GM19438 (cell line): ENCODE measurements at regions not wholly inside any gene's neighbourhood (a gene's known extent, or its start where the extent isn't known, plus 50 kb on each side); places are given as distances from the start of the nearest gene placed in this dataset.
A peak's percentile ranks its signal among the peaks of the same experiment; 100 is the strongest.
"Not testable (repeated sequence)": the region's sequence is repeated elsewhere in the genome, so short reads cannot be mapped to it uniquely, and the experiment has no call there.

Experiments used
- ATAC-seq: cut with Tn5 transposase; IDR thresholded peaks from one replicate; pipeline ENCODE4 v1.9.1; 2021; ENCODE audit warnings: low read depth; ENCODE audit not compliant: unreplicated experiment

DNA sequence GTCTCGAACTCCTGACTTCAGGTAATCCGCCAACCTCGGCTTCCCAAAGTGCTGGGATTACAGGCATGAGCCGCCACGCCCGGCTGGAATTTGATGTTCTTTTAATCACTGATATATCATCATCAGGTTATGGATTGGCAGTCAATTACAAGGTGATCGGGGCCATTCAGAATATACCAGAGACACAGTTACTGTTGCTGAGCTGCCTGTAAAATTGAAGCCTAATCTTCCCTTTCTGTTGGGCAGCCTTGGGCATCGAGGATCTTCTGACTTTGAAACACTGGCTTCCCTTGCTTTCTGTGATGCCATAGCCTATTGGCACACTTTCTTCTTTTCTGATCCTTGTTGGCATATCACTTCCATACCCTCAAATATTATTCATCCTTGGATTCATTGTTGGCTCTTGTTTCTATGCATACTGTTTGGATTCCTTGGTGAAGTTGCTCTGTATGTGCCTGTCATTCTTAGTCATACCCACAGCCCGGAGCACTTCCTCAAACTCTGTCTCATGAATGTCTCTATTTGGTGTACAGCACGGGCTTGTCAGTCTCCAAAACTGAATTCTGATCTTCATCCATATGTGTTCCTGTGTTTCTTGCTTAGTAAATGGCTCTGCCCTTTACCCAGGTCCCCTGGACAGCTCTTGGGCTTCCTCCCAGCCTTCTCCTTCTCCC, 85.6 kb upstream of the CRYM start:
- ATAC-seq, result not testable (repeated sequence)

DNA sequence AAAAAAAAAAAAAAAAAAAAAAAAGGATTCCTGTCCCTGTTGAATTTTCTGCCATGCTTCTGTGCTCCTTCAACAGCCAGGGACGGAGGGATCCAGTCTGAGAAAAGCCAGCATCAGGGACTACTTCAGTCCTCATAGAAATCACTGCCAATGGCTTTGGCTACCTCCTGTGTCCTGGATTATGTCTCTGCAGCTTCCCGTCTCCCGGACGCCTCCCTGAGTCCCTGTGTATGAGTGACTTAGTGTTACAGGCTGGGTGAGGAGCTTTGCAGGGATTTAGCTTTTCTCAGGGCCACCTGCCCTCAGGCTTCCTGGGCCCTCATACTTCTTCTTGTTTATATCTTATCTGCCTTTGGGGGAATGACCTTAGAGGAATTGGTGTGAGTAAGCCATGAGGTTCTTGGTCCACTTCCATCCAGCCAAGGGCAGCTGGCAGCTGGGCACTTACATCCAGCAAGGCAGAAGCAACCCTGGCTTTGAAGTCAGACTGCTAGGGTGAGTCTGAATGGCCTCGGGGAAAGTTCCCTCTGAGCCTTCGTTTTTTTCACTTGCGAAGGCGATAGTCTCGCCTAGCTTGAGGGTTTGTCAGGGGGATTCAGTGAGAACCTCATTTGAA, 83.6 kb upstream of the CRYM start:
- not testable (repeated sequence) for ATAC-seq

DNA sequence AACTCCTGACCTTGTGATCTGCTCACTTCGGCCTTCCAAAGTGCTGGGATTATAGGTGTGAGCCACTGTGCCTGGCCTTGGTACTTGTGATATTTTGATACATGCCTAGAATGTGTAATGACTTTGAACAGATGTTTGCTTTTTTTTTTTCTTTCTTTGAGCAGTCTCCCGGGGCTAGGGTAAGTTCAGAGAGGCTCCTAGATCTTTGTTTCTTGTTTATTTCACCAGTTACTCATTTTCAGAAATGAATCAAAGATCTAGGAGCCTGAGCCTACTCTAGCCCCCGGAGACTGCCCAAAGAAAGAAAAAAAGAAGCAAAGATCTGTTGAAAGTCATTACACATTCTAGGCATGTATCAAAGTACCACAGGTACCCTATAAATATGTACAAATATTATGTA, 83.0 kb upstream of the CRYM start:
- not testable (repeated sequence) for ATAC-seq

DNA sequence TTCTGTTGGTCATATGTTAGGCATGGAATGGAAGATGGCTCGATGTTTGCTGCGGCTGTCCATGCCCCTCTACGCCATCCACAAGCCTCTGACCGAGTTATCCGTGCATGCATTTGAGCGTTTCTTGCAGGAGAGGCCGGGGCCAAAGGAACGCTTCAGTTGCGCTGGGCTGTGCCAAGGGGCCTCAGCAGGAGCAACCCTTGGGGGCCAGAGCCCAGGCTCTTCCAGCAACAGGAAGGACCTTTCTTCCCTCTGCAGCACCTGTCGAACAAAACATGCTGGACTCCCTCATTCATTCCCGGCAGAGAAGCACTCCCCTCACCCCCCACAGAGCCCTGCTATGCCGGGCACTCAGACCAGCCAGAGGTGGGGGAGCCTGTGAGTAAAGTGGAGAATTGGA, 81.4 kb upstream of the CRYM start:
- peak; percentile 2 for ATAC-seq

DNA sequence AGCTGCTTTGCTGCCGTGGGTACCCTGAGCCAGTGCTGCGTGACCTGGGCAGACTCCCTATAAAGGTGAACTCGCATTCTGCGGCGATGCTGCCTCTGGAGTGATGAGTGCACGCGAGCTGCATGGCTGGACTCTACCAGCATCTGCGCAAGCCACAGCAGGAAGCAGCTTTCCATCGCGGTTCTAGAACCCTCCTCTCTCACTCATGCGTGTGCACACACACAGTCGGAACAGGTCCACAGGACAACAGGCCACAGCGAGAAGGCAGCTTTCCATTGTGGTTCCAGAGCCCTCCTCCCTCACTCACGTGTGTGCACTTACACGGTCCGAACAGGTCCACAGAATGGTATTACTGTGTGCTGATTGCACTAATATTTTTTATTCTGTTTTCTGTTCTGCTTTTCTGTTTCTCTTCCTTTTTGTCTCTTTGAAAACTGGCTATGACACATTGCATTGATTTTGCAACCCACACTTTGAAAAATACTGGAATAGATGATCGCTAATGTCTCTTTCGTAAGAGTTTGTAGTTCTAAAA, 80.2 kb upstream of the CRYM start:
- ATAC-seq, result peak; percentile 46

DNA sequence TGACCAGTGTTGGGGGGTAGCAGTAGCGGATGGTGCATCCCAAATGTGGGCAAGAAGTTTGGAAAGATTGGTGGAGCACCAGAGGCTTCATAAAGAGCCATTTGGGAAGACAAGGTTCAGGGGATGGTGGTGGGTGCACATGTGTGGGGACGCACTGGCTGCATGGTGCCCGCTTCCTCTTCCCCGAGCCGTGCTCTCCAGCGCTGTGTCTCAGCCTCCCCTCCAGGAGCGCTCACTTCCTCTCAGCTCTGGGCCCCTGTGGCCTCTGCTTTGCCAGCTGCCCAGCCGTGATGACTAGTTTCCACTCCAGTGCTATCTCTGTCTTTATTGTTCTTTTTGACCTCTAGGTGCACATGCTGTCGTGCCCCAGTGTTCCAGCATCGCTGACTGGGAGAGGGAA, 78.2 kb upstream of the CRYM start:
- ATAC-seq, result not testable (repeated sequence)

DNA sequence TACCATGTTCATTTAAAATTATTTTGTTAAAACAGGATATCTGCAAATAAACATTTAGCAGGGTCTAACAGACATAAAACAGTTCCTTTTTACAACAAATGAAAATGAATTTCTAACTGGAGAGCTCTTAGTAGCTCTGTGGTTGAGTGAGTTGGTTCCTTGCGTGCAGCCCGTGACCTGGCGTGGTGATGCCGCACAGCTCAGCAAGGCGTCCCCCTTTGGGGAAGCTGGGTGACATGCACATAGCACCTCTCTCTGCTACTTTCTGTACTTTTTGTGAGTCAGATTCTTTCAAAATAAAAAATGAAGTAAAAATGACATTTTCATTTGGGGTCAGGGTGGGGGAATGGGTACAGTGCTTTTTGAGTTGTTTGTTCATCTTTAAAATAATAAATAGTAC, 73.3 kb upstream of the CRYM start:
- ATAC-seq, result not testable (repeated sequence)

DNA sequence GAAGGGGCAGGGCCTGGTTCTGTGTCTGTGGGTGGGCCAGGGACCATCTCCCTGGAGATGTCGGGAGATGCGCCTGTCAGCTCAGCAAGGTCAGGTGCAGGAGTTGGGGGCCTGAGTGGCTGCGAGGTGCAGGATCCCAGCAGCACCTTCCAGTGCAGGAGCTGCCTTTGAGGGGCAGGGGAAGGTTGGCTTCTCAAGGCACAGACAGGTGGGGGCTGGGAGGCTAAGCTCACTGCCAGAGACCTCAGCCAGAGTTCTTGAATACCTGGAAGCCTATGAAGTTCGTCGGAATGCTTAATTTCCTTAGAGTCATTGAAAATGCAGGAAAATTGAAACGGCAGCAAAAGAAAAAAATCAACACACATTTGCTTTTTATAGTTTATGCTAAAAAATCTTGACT, 72.8 kb upstream of the CRYM start:
- not testable (repeated sequence) for ATAC-seq

DNA sequence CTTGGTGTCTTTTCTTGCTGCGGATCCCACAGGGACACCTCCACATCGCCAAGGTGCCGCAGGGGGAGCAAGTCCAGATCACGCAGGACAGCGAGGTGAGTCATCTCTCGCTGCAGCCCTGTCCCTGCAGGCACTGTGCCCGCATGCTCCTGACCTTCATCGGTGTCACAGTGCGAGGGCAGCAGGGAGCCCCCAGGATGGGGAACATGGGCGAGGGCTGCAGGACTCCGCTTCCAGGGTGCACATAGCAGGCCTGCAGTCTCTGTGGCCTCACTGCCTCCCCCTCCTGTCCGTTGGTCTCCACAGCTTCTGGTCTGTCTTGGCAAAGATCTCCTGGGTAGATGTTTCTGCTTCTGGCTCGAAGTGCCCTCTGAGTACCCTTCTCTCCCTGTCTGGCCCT, 71.2 kb upstream of the CRYM start:
- ATAC-seq, result not testable (repeated sequence)

DNA sequence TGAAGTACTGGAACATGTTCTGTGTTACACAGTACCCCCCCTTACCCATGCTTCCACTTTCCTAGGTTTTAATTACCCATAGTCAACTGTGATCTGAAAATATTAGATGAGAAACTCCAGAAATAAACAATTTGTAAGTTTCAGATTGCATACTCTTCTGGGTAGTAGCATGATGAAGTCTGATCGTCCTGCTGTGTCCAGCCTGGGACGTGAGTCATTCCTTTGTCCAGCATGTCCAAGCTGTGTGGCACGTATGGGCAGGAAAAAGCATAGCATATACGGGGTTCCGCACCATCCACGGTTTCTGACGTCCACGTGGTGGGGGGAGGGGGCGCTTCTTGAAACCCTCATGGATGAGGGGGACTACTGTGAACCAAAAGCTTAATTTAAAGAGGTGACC, 70.7 kb upstream of the CRYM start:
- not testable (repeated sequence) for ATAC-seq

DNA sequence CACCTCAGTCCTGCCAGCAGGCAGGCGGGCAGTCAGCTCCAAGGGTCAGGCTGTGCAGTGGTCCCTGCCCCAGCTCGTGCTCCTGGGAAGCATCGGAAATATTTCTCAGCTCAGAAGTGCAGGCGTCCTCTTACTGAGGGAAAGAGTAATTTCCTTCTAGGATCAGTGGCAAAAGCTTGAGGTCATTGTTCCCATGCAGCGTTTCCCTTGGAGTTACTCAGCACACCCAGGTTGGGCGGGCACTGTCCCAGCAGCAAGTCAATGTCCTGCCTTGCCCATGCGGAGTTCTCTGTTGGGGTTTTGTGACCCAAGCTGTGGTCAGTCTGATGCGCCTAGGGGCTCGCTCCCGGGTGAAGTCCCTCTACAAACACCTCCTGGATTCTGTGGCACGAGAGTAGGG, 69.4 kb upstream of the CRYM start:
- ATAC-seq, result not testable (repeated sequence)

DNA sequence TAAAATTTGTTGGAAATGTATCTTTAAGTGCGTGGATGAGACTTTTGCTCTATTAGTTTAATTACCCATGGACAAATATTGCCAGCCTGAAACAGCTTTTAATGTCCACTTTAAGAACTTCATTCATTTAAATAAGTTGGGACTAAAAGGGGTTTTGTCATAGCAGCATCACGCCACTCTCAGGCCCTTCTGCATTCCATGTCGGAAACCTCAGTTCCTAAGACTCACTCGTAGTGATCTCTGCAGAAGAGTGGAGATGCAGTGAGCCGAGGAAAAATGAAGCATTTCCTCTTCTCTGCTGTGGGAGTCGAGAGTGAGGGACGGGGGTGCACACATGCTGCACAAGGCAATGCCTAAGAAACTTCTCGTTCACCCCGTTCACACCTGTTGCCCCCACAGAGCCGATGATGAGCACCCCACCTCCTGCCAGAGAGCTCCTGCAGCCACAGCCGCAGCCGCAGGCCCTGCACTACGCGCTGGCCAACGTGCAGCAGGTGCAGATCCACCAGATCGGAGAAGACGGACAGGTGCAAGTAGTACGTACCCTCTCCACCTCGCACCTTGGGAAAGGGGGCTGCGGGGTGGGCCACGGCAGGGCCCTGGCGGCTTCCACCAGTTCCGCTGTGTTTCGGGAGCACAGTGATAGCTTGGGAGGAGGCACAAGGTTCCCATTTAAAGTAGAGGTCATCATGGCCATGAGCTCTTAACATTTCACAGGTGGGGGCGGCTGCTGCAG, 68.8 kb upstream of the CRYM start:
- not testable (repeated sequence) for ATAC-seq

DNA sequence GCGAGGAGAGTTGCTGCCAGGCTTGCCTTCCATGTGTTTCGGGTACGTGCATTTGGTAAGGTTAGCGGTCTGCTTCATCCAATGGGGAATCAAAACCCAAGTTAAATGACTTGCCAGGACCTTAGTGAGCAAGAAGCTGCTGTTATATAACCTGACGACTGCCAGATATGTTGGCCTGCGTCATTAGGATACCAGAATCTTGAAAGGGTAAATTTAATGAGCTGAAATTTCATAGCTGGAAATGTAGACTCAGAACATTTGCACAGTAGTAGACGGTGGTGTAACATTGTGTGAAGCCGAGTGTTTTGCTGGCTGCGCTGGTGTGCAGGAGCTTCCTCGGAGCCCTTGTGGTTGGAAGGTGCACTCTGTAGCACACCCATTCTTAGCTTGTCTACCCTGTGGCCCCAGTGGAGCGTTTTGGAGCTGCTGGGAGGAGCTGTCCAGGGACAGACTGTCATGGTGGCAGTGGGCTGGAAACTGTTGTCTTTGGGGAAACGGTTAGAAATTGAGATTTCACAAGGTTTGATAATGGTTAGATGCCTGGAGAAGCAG, 66.3 kb upstream of the CRYM start:
- ATAC-seq, result not testable (repeated sequence)

DNA sequence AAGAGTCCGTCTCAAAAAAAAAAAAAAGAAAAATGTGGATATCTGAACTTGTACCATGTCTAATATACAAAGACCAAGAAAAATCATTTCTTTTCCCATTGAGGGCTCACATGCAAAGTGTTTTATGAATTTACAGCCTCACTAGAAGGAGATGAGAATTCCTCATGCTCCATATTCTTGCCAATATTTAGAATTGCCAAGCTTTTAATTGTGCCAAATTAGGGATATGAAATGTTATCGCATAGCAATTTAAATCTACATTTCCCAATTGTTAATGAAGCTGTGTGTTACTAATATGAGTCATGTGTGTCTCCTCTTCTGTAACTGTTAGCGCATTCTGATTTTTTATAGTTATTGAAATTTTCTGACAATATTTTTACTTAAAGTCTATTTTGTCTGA, 63.0 kb upstream of the CRYM start:
- ATAC-seq, result no peak

DNA sequence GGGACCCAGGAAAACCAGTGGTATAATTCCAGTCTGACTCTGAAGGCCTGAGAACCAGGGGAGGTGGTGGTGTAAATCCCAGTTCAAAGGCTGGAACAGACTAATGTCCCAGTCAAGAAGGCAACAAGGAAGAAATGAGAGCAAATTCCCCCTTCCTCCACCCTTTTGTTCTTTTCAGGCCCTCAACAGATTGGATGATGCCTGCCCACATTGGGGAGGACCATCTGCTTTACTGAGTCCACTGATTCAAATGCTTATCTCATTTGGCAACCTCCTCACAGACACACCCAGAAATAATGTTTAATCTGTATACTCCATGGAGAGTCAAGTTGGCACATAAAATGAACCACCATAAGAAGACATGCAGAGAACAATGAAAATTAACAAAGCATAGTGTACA, 61.9 kb upstream of the CRYM start:
- ATAC-seq, result no peak

DNA sequence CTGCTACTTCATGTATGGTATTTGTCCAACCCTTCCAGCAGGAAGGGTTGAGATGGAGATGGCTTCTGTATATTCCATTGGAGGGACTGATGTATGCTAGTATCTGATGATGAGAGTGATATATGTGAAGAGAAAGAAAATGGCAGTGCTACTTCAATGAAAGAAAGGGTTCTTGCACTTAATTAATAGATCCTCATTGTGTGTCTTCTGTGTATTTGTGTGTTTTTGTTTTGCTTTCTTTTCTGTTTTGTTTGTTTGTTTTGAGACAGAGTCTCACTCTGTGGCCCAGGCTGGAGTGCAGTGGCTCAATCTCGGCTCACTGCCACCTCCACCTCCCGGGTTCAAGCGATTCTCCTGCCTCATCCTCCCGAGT, 61.2 kb upstream of the CRYM start:
- no peak for ATAC-seq

DNA sequence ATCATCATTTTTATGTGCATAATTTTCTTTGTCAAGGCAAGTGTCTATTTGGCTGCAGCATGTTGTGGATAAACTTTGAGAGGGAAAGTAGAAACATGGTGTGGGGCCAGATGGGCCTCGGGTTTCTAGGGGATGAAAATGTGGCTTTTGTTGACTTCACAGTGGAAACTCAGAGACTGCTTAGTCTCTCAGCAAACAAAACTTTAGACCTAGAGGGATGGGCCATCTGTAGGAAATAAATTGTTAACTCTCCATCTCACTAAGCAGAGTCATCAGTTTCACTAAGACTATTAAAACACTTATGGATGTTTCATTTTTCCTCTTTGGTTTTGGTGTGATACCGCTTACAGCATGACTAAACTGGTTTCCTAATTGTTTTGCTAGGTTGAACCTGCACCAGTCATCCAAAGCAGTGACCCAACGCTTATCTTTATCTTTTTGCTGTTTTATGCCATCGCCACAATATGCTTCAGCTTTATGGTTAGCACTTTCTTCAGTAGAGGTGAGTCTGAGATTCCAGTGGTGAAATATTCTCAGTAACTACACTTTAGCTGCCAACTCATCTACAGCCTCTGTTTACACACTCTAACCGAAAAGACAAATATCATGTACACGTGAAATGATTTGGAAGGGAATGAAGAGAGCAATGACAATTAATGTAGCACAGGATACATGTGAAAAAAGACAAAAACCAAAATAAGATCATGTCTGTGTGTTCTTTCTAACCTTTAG, 60.6 kb upstream of the CRYM start:
- ATAC-seq, result no peak

DNA sequence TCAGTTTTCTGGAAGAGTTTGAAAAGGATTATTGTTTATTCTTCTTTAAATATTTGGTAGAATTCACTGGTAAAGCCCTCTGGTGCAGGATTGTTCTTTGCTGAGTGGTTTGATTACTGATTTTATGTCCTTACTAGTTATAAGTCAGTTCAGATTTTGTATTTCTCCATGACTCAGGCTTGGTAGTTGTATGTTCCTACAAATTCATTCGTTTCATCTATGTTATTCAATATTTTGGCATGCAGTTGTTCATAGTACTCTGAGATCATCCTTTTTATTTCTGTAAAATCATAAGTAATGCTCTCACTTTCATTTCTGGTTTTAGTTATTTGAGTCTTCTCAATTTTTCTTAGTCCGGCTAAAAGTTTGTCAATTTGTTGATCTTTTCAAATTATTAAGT, 58.1 kb upstream of the CRYM start:
- no peak for ATAC-seq

DNA sequence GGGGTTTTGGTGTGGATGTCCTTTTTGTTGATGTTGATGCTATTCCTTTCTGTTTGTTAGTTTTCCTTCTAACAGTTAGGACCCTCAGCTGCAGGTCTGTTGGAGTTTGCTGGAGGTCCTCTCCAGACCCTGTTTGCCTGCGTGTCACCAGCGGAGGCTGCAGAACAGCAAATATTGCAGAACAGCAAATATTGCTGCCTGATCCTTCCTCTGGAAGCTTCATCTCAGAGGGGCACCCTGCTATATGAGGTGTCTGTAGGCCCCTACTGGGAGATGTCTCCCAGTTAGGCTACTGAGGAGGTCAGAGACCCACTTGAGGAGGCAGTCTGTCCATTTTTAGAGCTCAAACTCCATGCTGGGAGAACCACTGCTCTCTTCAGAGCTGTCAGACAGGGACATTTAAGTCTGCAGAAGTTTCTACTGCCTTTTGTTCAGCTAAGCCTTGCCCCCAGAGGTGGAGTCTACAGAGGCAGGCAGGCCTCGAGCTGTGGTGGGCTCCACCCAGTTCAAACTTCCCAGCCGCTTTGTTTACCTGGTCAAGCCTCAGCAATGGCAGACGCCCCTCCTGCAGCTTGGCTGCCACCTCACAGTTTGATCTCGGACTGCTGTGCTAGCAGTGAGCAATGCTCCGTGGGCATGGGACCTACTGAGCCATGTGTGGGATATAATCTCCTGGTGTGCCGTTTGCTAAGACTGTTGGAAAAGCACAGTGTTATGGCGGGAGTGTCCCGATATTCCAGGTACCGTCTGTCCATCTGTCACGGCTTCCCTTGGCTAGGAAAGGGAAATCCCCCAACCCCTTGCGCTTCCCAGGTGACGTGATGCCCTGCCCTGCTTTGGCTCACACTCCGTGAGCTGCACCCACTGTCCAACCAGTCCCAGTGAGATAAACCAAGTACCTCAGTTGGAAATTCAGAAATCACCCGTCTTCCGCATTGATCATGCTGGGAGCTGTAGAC, 56.4 kb upstream of the CRYM start:
- not testable (repeated sequence) for ATAC-seq

DNA sequence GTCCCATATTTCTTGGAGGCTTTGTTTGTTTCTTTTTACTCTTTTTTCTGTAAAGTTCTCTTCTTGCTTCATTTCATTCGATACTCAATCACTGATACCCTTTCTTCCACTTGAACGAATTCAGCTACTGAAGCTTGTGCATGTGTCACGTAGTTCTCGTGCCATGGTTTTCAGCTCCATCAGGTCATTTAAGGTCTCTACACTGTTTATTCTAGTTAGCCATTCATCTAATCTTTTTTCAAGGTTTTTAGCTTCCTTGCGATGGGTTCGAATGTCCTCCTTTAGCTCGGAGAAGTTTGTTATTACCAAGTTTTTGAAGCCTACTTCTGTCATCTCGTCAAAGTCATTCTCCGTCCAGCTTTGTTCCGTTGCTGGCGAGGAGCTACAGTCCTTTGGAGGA, 55.6 kb upstream of the CRYM start:
- not testable (repeated sequence) for ATAC-seq
